ENCODE measurements at regions not wholly inside any gene's neighbourhood (a gene's known extent, or its start where the extent isn't known, plus 50 kb on each side); places are given as distances from the start of the nearest gene placed in this dataset.

GRCh38 chr3:106342386-106342785 is 473.6 kb upstream of the CBLB start:
- TF ChIP-seq, protein P1, sequence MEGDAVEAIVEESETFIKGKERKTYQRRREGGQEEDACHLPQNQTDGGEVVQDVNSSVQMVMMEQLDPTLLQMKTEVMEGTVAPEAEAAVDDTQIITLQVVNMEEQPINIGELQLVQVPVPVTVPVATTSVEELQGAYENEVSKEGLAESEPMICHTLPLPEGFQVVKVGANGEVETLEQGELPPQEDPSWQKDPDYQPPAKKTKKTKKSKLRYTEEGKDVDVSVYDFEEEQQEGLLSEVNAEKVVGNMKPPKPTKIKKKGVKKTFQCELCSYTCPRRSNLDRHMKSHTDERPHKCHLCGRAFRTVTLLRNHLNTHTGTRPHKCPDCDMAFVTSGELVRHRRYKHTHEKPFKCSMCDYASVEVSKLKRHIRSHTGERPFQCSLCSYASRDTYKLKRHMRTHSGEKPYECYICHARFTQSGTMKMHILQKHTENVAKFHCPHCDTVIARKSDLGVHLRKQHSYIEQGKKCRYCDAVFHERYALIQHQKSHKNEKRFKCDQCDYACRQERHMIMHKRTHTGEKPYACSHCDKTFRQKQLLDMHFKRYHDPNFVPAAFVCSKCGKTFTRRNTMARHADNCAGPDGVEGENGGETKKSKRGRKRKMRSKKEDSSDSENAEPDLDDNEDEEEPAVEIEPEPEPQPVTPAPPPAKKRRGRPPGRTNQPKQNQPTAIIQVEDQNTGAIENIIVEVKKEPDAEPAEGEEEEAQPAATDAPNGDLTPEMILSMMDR (IDR thresholded peaks at IDR 0.05; ENCODE audit: borderline replicate concordance, extremely low read depth, low read length, poor library complexity, severe bottlenecking), result no peak
- no peak for TF ChIP-seq EZH2 (IDR thresholded peaks at IDR 0.05; ENCODE audit: borderline replicate concordance, low read depth, low read length, severe bottlenecking)
